B cell (primary cell): ENCODE measurements at regions not wholly inside any gene's neighbourhood (a gene's known extent, or its start where the extent isn't known, plus 50 kb on each side); places are given as distances from the start of the nearest gene placed in this dataset.

Experiments used
- CTCF ChIP-seq: fragments of 200-600 bp; IDR thresholded peaks from one replicate; pipeline ENCODE4 v1.8.0; 2022; ENCODE audit warnings: antibody characterized with exemption, mild to moderate bottlenecking
- EZH2 ChIP-seq: IDR thresholded peaks from 2 replicates; pipeline ENCODE4 v1.6.1; 2012; ENCODE audit warnings: borderline replicate concordance, low read depth, mild to moderate bottlenecking, moderate library complexity, low read length; ENCODE audit not compliant: insufficient read depth, poor library complexity, severe bottlenecking

- TF ChIP-seq CTCF: no peak
- no peak for TF ChIP-seq EZH2
Observed at GRCh38 chr12:89108265-89108664, 244.0 kb downstream of the DUSP6 start.
